ENCODE measurements at regions not wholly inside any gene's neighbourhood (a gene's known extent, or its start where the extent isn't known, plus 50 kb on each side); places are given as distances from the start of the nearest gene placed in this dataset.
"Not testable (repeated sequence)": the region's sequence is repeated elsewhere in the genome, so short reads cannot be mapped to it uniquely, and the experiment has no call there.

GRCh38 chr11:67805253-67806126 is 131.1 kb upstream of the ALDH3B2 start:
- DNase-seq (ENCODE audit: low spot score) = peak; percentile 72

- not testable (repeated sequence) for DNase-seq (ENCODE audit: low spot score)
Measured at GRCh38 chr11:67804435-67805252, 130.2 kb upstream of the ALDH3B2 start.

- DNase-seq (ENCODE audit: low spot score) = not testable (repeated sequence)
Measured at GRCh38 chr11:67803519-67803918, 129.1 kb upstream of the ALDH3B2 start.

GRCh38 chr11:67803055-67803454 is 128.6 kb upstream of the ALDH3B2 start:
- not testable (repeated sequence) for DNase-seq (ENCODE audit: low spot score)

- not testable (repeated sequence) for DNase-seq (ENCODE audit: low spot score)
Measured at GRCh38 chr11:67802623-67803022, 128.2 kb upstream of the ALDH3B2 start.

GRCh38 chr11:67801397-67801796 is 127.0 kb upstream of the ALDH3B2 start:
- not testable (repeated sequence) for DNase-seq (ENCODE audit: low spot score)

GRCh38 chr11:67800591-67800990 is 126.2 kb upstream of the ALDH3B2 start:
- DNase-seq (ENCODE audit: low spot score) = not testable (repeated sequence)

GRCh38 chr11:67799808-67800207 is 125.4 kb upstream of the ALDH3B2 start:
- DNase-seq (ENCODE audit: low spot score) = not testable (repeated sequence)

GRCh38 chr11:67797726-67798521 is 123.5 kb upstream of the ALDH3B2 start:
- not testable (repeated sequence) for DNase-seq (ENCODE audit: low spot score)

- DNase-seq (ENCODE audit: low spot score) = no peak
Measured at GRCh38 chr11:67795746-67796145, 121.3 kb upstream of the ALDH3B2 start.

- not testable (repeated sequence) for DNase-seq (ENCODE audit: low spot score)
Measured at GRCh38 chr11:67793750-67794149, 119.3 kb upstream of the ALDH3B2 start.

GRCh38 chr11:67792273-67792990 is 118.0 kb upstream of the ALDH3B2 start:
- DNase-seq (ENCODE audit: low spot score) = not testable (repeated sequence)

- not testable (repeated sequence) for DNase-seq (ENCODE audit: low spot score)
Measured at GRCh38 chr11:67791598-67792170, 117.3 kb upstream of the ALDH3B2 start.

GRCh38 chr11:67788341-67788695 is 113.9 kb upstream of the ALDH3B2 start:
- not testable (repeated sequence) for DNase-seq (ENCODE audit: low spot score)

- DNase-seq (ENCODE audit: low spot score) = not testable (repeated sequence)
Measured at GRCh38 chr11:67787681-67788340, 113.4 kb upstream of the ALDH3B2 start.

- not testable (repeated sequence) for DNase-seq (ENCODE audit: low spot score)
Measured at GRCh38 chr11:67781967-67782366, 107.5 kb upstream of the ALDH3B2 start.

GRCh38 chr11:67781506-67781905 is 107.1 kb upstream of the ALDH3B2 start:
- not testable (repeated sequence) for DNase-seq (ENCODE audit: low spot score)

GRCh38 chr11:67780056-67780455 is 105.6 kb upstream of the ALDH3B2 start:
- DNase-seq (ENCODE audit: low spot score) = no peak

GRCh38 chr11:67779189-67779875 is 104.9 kb upstream of the ALDH3B2 start:
- DNase-seq (ENCODE audit: low spot score) = not testable (repeated sequence)
